Osteocyte (in vitro differentiated cells): ENCODE measurements at regions not wholly inside any gene's neighbourhood (a gene's known extent, or its start where the extent isn't known, plus 50 kb on each side); places are given as distances from the start of the nearest gene placed in this dataset.

Source experiments
- DNase-seq: peaks from one replicate; pipeline ENCODE4 v3.0.0; 2021; ENCODE audit warnings: mixed read lengths; ENCODE audit not compliant: unreplicated experiment; ENCODE audit errors: extremely low spot score
- H3K27ac Mint-ChIP-seq: one replicate; pipeline ENCODE4 v1.8.0; 2021; ENCODE audit warnings: mild to moderate bottlenecking, mixed read lengths; ENCODE audit not compliant: unreplicated experiment
- H3K27me3 Mint-ChIP-seq: one replicate; pipeline ENCODE4 v1.8.0; 2021; ENCODE audit warnings: mixed read lengths; ENCODE audit not compliant: unreplicated experiment
- H3K36me3 Mint-ChIP-seq: one replicate; pipeline ENCODE4 v1.8.0; 2021; ENCODE audit warnings: mixed read lengths; ENCODE audit not compliant: unreplicated experiment
- H3K4me1 Mint-ChIP-seq: one replicate; pipeline ENCODE4 v1.8.0; 2021; ENCODE audit warnings: mixed read lengths; ENCODE audit not compliant: unreplicated experiment
- H3K4me3 Mint-ChIP-seq: one replicate; pipeline ENCODE4 v1.8.0; 2021; ENCODE audit warnings: mild to moderate bottlenecking, moderate library complexity, mixed read lengths; ENCODE audit not compliant: unreplicated experiment
- H3K9me3 Mint-ChIP-seq: one replicate; pipeline ENCODE4 v1.8.0; 2021; ENCODE audit warnings: mixed read lengths; ENCODE audit not compliant: unreplicated experiment
- TF ChIP-seq, protein P1 (sequence below): fragments of 200-600 bp; sonication (generic); IDR thresholded peaks from 2 replicates; pipeline ENCODE4 v1.5.0; 2021; ENCODE audit warnings: antibody characterized with exemption, mild to moderate bottlenecking, moderate library complexity

DNA sequence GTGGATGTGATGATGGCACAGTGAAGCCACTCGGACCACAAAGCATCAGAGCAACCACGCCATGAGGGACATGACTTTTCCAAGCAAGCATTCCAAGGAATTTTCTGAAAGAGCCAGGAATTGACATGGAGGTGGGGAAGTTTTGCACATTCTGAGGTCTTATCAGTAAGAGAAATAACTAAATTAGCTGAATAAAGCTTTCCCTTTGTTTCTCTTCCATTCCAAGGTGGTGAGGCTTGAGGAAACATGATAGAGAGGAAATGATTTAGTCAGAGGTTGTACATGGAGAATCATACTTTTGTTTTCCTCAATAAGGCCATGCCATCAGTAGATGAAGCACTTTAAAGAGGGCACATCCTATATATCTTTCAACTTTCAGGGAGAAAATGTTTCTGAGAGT is 115.7 kb upstream of the MMADHC start:
- no peaks in the 10 kb centered on the region for H3K36me3 Mint-ChIP-seq
- H3K27ac Mint-ChIP-seq = no peak overlapping the region
- no peak overlapping the region for H3K4me3 Mint-ChIP-seq
- H3K27me3 Mint-ChIP-seq = no peaks in the 10 kb centered on the region
- TF ChIP-seq, protein P1, sequence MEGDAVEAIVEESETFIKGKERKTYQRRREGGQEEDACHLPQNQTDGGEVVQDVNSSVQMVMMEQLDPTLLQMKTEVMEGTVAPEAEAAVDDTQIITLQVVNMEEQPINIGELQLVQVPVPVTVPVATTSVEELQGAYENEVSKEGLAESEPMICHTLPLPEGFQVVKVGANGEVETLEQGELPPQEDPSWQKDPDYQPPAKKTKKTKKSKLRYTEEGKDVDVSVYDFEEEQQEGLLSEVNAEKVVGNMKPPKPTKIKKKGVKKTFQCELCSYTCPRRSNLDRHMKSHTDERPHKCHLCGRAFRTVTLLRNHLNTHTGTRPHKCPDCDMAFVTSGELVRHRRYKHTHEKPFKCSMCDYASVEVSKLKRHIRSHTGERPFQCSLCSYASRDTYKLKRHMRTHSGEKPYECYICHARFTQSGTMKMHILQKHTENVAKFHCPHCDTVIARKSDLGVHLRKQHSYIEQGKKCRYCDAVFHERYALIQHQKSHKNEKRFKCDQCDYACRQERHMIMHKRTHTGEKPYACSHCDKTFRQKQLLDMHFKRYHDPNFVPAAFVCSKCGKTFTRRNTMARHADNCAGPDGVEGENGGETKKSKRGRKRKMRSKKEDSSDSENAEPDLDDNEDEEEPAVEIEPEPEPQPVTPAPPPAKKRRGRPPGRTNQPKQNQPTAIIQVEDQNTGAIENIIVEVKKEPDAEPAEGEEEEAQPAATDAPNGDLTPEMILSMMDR = no peak
- peaks cover 22% of the 10 kb centered on the region for H3K4me1 Mint-ChIP-seq
- no peak for DNase-seq
- peaks cover 8% of the 10 kb centered on the region for H3K9me3 Mint-ChIP-seq

DNA sequence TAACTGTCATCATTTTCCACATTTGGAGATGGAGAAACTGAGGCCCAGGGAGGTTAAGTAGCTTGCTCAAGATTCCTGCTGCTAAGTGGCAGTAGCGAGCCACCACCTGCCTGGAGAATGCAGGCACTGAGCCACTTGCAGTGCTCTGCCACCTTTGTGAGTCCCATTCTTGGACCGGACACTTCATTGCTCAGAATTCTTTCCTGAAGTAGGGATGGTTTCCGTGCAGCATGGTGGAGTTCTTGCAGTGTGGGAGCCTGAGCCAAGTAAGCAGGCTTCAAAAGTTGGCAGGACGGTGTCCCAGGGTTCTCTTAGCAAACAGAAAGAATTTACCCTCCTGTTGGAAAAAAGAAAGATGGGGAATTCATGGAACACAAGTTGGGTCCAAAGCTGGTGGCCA is 115.0 kb upstream of the MMADHC start:
- peaks cover 22% of the 10 kb centered on the region for H3K4me1 Mint-ChIP-seq
- no peak for DNase-seq
- TF ChIP-seq, protein P1 = no peak
- H3K9me3 Mint-ChIP-seq = peaks cover 8% of the 10 kb centered on the region
- H3K27me3 Mint-ChIP-seq = no peaks in the 10 kb centered on the region
- no peak overlapping the region for H3K4me3 Mint-ChIP-seq
- no peaks in the 10 kb centered on the region for H3K36me3 Mint-ChIP-seq
- no peak overlapping the region for H3K27ac Mint-ChIP-seq

DNA sequence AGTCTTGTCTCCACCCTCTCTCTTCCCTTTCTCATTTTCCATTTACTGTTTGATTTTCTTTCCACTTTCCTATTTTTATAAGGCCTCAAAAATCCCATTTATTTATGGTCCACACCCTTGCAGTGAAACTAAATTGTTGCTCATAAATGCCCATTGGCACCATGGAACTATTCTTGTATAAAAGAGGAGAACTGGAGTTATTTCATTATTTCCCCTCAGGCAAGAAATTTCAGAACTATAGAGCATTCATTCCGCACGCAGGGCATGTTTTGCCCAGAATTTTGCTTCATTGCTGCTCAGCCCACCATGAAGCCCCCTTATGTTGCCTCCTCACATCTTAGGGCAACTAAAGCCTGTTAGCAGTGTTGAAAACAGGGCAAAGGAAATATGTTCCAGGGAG is 113.7 kb upstream of the MMADHC start:
- Mint-ChIP-seq H3K4me3 (no peak overlapping the region), H3K27me3 (no peaks in the 10 kb centered on the region), H3K36me3 (no peaks in the 10 kb centered on the region), H3K4me1 (peaks cover 36% of the 10 kb centered on the region), H3K9me3 (no peaks in the 10 kb centered on the region), H3K27ac (peak overlapping the region; percentile 81)
- DNase-seq = no peak
- TF ChIP-seq, protein P1 = no peak

DNA sequence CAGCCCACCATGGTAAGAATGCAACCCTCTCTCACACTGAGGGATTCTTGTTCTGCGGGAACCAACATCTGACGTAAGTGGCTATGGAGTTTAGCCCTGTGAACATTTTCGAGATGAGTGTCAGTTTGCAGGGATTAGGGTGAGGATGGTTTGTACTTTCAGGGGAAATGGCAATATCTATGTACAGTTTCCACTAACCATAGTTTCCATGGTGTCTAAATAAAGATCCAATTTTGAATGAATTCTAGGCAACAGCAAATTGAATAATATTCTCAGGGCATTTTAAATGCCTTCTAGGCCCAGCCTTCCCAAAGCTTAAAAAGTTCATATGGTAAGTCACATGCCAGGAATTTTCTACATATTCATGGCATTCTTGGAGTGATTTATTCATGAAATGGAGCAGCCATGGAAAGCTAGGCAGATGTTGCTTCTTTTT is 105.4 kb upstream of the MMADHC start:
- no peak overlapping the region for H3K4me3 Mint-ChIP-seq
- H3K27me3 Mint-ChIP-seq = no peaks in the 10 kb centered on the region
- H3K36me3 Mint-ChIP-seq = no peaks in the 10 kb centered on the region
- no peak for DNase-seq
- TF ChIP-seq, protein P1 = no peak
- H3K27ac Mint-ChIP-seq = peak overlapping the region; percentile 93
- peaks cover 8% of the 10 kb centered on the region for H3K9me3 Mint-ChIP-seq
- H3K4me1 Mint-ChIP-seq = peaks cover 59% of the 10 kb centered on the region

DNA sequence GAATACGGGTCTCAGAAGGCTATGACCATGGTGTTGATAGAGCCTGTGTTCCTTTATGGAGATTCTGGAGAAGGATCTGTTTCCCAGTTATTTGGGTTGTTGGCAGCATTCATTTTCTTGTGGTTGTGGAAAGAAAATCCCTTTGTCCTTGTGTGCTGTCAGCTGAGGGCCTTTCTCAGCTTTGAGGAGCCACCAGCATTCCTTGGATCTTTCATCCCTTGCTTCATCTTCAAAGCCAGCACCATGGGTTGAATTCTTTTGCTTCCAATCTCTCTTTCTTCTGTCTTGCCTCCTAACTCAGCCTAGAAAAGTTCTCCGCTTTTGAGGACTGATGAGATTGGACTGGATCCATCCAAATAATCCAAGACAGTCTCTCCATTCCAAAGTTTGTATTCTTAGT is 103.2 kb upstream of the MMADHC start:
- H3K36me3 Mint-ChIP-seq = no peaks in the 10 kb centered on the region
- no peak for DNase-seq

More for the DNA sequence above, 103.2 kb upstream of the MMADHC start:
- no peak overlapping the region for H3K4me3 Mint-ChIP-seq
- H3K9me3 Mint-ChIP-seq = peaks cover 8% of the 10 kb centered on the region
- no peaks in the 10 kb centered on the region for H3K27me3 Mint-ChIP-seq
- peak overlapping the region; percentile 66 for H3K27ac Mint-ChIP-seq
- TF ChIP-seq, protein P1 = no peak
- H3K4me1 Mint-ChIP-seq = peaks cover 58% of the 10 kb centered on the region
